HepG2 (cell line): ENCODE measurements at regions not wholly inside any gene's neighbourhood (a gene's known extent, or its start where the extent isn't known, plus 50 kb on each side); places are given as distances from the start of the nearest gene placed in this dataset.

Experiments used
- ATAC-seq: fragments of 200-7000 bp; cut with Tn5 transposase; 3 replicates; pipeline ENCODE4 v1.9.1; 2020; ENCODE audit warnings: mild to moderate bottlenecking, moderate library complexity
- BruUV-seq: library from RNA; stranded (reverse); fragments of 400-500 nt; replicated peaks from 2 replicates; lab custom pipeline; 2021; lab: Mats Ljungman, UMichigan
- CTCF ChIA-PET: fragments of 300-600 bp; formaldehyde crosslinking; extraction: SDS; loops from one replicate; lab custom pipeline; 2021; ENCODE audit warnings: low total read pairs, inconsistent platforms, low intra/inter-chr PET ratio; lab: Yijun Ruan, JAX
- POLR2A ChIA-PET: fragments of 350-600 bp; sonication (Branson Sonifier 250); formaldehyde crosslinking; loops from one replicate; lab custom pipeline; 2020; ENCODE audit warnings: antibody characterized with exemption, inconsistent platforms; lab: Yijun Ruan, JAX
- DNase-seq: peaks from one replicate; pipeline ENCODE4 v3.0.0-alpha.2; 2015; ENCODE audit warnings: low spot score
- FAIRE-seq: peaks from 3 replicates; lab custom pipeline; 2011; peaks lifted over from hg19 to GRCh38; lab: Jason Lieb, UNC
- H2AFZ ChIP-seq: one replicate; pipeline ENCODE4 v1.6.1; 2011; ENCODE audit warnings: low read length, inconsistent platforms
- H3K27ac ChIP-seq: fragments of 300-600 bp; 3 replicates; pipeline ENCODE4 v1.8.0; 2011; ENCODE audit warnings: mixed run types, mild to moderate bottlenecking, mixed read lengths, low read length, inconsistent platforms; ENCODE audit not compliant: insufficient read depth; ENCODE audit errors: extremely low read length
- H3K27me3 ChIP-seq, 2 experiments: fragments of 200-600 bp in 1 of 2; 2 replicates in 1 of 2; 3 replicates in 1 of 2; pipeline versions ENCODE4 v1.6.0 to v1.8.0; 2011; ENCODE audit warnings: low read length in 2 of 2, mild to moderate bottlenecking in 2 of 2, moderate library complexity in 2 of 2, inconsistent platforms in 1 of 2; ENCODE audit not compliant: insufficient read depth in 2 of 2, control insufficient read depth in 1 of 2
- H3K36me3 ChIP-seq, 2 experiments: fragments of 200-600 bp in 1 of 2; replicated peaks in 1 of 2; 2 replicates in 1 of 2; 3 replicates in 1 of 2; pipeline versions ENCODE4 v1.5.1 to v1.8.0; 2011; ENCODE audit warnings: low read length in 2 of 2, inconsistent platforms in 1 of 2; ENCODE audit not compliant: insufficient read depth in 2 of 2, control insufficient read depth in 1 of 2
- H3K4me1 ChIP-seq: 2 replicates; pipeline ENCODE4 v1.5.1; 2012; ENCODE audit warnings: low read length, inconsistent platforms; ENCODE audit not compliant: insufficient read depth
- H3K4me2 ChIP-seq: 2 replicates; pipeline ENCODE4 v1.6.0; 2011; ENCODE audit warnings: low read depth, low read length, inconsistent platforms
- H3K4me3 ChIP-seq, 3 experiments: fragments of 200-600 bp in 1 of 3; sonication (generic), shearing (Covaris generic) in 1 of 3; replicated peaks in 1 of 3; 2 replicates each; pipeline ENCODE4 v1.5.1; 2011 to 2016; ENCODE audit warnings: low read length in 3 of 3, inconsistent platforms in 2 of 3, low read depth in 2 of 3, mild to moderate bottlenecking in 2 of 3, control low read depth in 1 of 3, mixed read lengths in 1 of 3; ENCODE audit not compliant: insufficient read depth in 1 of 3
- H3K79me2 ChIP-seq: one replicate; pipeline ENCODE4 v1.6.1; 2011; ENCODE audit warnings: low read length, inconsistent platforms; ENCODE audit not compliant: insufficient read depth
- H3K9ac ChIP-seq: 2 replicates; pipeline ENCODE4 v1.6.0; 2011; ENCODE audit warnings: mild to moderate bottlenecking, low read depth, low read length, inconsistent platforms; ENCODE audit not compliant: insufficient read depth
- H3K9me3 ChIP-seq: 2 replicates; pipeline ENCODE4 v1.5.1; 2012; ENCODE audit warnings: mild to moderate bottlenecking, low read length
- H4K20me1 ChIP-seq: 2 replicates; pipeline ENCODE4 v1.6.0; 2011; ENCODE audit warnings: inconsistent platforms, mild to moderate bottlenecking, low read length, moderate library complexity; ENCODE audit not compliant: insufficient read depth
- CBX1 ChIP-seq: IDR thresholded peaks from one replicate; pipeline ENCODE4 v1.6.1; 2016; ENCODE audit warnings: antibody characterized with exemption, low read depth
- DNMT1 ChIP-seq: sonication (generic); formaldehyde crosslinking; IDR thresholded peaks from 2 replicates; pipeline ENCODE4 v1.5.1; 2020; ENCODE audit warnings: mild to moderate bottlenecking, missing genetic modification reagents
- NKX3-1 ChIP-seq: sonication (generic); formaldehyde crosslinking; IDR thresholded peaks from 2 replicates; pipeline ENCODE4 v1.5.0; 2020; ENCODE audit warnings: missing genetic modification reagents
- PRPF4 ChIP-seq: fragments of 200-400 bp; formaldehyde crosslinking; IDR thresholded peaks from 2 replicates; pipeline ENCODE4 v1.6.1; 2016; ENCODE audit warnings: low read length, low read depth; ENCODE audit not compliant: poor library complexity, severe bottlenecking
- SMYD3 ChIP-seq: sonication (generic); formaldehyde crosslinking; IDR thresholded peaks from 2 replicates; pipeline ENCODE4 v1.8.1; 2023; ENCODE audit warnings: mild to moderate bottlenecking, missing genetic modification reagents
- SNAPC2 ChIP-seq: sonication (generic); formaldehyde crosslinking; IDR thresholded peaks from 2 replicates; pipeline ENCODE4 v1.8.1; 2022; ENCODE audit warnings: mild to moderate bottlenecking, missing genetic modification reagents
- ZBTB7A ChIP-seq: sonication (generic); formaldehyde crosslinking; IDR thresholded peaks from 2 replicates; pipeline ENCODE4 v1.8.0; 2022; ENCODE audit warnings: mild to moderate bottlenecking, missing genetic modification reagents
- ZNF251 ChIP-seq: sonication (generic); formaldehyde crosslinking; IDR thresholded peaks from 2 replicates; pipeline ENCODE4 v1.9.0; 2021; ENCODE audit warnings: mild to moderate bottlenecking, missing genetic modification reagents
- ZNF557 ChIP-seq: sonication (generic); formaldehyde crosslinking; IDR thresholded peaks from 2 replicates; pipeline ENCODE4 v1.4.0; 2020; ENCODE audit warnings: missing genetic modification reagents
- ZNF563 ChIP-seq: sonication (generic); formaldehyde crosslinking; IDR thresholded peaks from 2 replicates; pipeline ENCODE4 v1.8.0; 2022; ENCODE audit warnings: mild to moderate bottlenecking, moderate library complexity, missing genetic modification reagents
- ZNF607 ChIP-seq: sonication (generic); formaldehyde crosslinking; IDR thresholded peaks from 2 replicates; pipeline ENCODE4 v1.5.1; 2020; ENCODE audit warnings: missing genetic modification reagents, mild to moderate bottlenecking, borderline replicate concordance
- WGBS: methylation state at CpG from one replicate; pipeline ENCODE4 v1.1.6; 2017; ENCODE audit warnings: low lambda C conversion rate; 5-methylcytosine and 5-hydroxymethylcytosine counted together
- in situ Hi-C: cut with HindIII; loops from 2 replicates; pipeline ENCODE4 v1.10.0; 2017; ENCODE audit warnings: low pct_unique_long_range_greater_than_20kb; ENCODE audit not compliant: extremely low pct_ligation_motif_present
- intact Hi-C: fragments of 100-400 bp; cut with micrococcal nuclease; formaldehyde crosslinking; loops from one replicate; pipeline ENCODE4 v1.10.0; 2022; ENCODE audit not compliant: unreplicated experiment
- TF ChIP-seq, protein P1 (sequence below): sonication (generic); formaldehyde crosslinking; IDR thresholded peaks from 2 replicates; pipeline ENCODE4 v1.4.0; 2020; ENCODE audit warnings: mild to moderate bottlenecking, missing genetic modification reagents
- TF ChIP-seq, protein P2 (sequence below): sonication (generic); formaldehyde crosslinking; IDR thresholded peaks from 2 replicates; pipeline ENCODE4 v1.5.0; 2020; ENCODE audit warnings: missing genetic modification reagents
- TF ChIP-seq, protein P3 (sequence below), 2 experiments: fragments of 450-650 bp in 1 of 2; sonication (generic) in 1 of 2; formaldehyde crosslinking; IDR thresholded peaks; 2 replicates each; pipeline versions ENCODE4 v1.5.0 to v1.8.0; 2020 to 2022; ENCODE audit warnings: mild to moderate bottlenecking in 1 of 2, missing genetic modification reagents in 1 of 2
- TF ChIP-seq, protein P4 (sequence below): sonication (generic); formaldehyde crosslinking; IDR thresholded peaks from 2 replicates; pipeline ENCODE4 v1.5.1; 2020; ENCODE audit warnings: missing genetic modification reagents, mild to moderate bottlenecking, borderline replicate concordance
- TF ChIP-seq, protein P5 (sequence below): sonication (generic); formaldehyde crosslinking; IDR thresholded peaks from 2 replicates; pipeline ENCODE4 v1.4.0; 2020; ENCODE audit warnings: missing genetic modification reagents, borderline replicate concordance

DNA sequence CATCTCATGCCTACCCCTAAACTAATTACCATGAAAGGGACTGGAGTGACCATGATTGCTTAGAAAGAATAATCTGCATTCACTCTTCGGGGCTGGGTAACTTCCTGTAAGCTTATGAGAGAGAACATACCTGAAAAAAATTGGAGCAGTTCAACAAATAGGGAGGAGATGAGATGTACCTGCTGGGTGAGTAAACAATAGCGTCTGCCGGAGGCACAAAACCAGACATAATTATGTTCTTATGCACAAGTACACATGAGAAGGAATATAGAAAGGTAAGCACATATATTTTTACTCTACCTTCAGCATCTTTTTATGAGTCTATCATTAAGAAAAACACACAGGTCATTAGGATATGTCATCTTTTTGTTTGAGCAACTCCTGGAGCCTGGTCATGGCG lies 224.6 kb upstream of the FERD3L start:
- POLR2A ChIA-PET, result no interaction called here

More for the DNA sequence above, 224.6 kb upstream of the FERD3L start:
- no TSS peak for BruUV-seq
- no peaks in the 10 kb centered on the region for H4K20me1 ChIP-seq
- TF ChIP-seq PRPF4 (no peak), ZNF607 (no peak), SNAPC2 (no peak), ZNF251 (CRISPR knock-in tag) (no peak), SMYD3 (CRISPR knock-in tag) (no peak), DNMT1 (CRISPR knock-in tag) (no peak), NKX3-1 (CRISPR knock-in tag) (no peak), ZNF557 (CRISPR knock-in tag) (no peak), ZBTB7A (CRISPR knock-in tag) (no peak), ZNF563 (CRISPR knock-in tag) (no peak), CBX1 (no peak)
- TF ChIP-seq, protein P1, sequence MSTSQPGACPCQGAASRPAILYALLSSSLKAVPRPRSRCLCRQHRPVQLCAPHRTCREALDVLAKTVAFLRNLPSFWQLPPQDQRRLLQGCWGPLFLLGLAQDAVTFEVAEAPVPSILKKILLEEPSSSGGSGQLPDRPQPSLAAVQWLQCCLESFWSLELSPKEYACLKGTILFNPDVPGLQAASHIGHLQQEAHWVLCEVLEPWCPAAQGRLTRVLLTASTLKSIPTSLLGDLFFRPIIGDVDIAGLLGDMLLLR (CRISPR knock-in tag), result no peak
- TF ChIP-seq, protein P2, sequence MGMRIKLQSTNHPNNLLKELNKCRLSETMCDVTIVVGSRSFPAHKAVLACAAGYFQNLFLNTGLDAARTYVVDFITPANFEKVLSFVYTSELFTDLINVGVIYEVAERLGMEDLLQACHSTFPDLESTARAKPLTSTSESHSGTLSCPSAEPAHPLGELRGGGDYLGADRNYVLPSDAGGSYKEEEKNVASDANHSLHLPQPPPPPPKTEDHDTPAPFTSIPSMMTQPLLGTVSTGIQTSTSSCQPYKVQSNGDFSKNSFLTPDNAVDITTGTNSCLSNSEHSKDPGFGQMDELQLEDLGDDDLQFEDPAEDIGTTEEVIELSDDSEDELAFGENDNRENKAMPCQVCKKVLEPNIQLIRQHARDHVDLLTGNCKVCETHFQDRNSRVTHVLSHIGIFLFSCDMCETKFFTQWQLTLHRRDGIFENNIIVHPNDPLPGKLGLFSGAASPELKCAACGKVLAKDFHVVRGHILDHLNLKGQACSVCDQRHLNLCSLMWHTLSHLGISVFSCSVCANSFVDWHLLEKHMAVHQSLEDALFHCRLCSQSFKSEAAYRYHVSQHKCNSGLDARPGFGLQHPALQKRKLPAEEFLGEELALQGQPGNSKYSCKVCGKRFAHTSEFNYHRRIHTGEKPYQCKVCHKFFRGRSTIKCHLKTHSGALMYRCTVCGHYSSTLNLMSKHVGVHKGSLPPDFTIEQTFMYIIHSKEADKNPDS (CRISPR knock-in tag), result no peak
- TF ChIP-seq, protein P3, sequence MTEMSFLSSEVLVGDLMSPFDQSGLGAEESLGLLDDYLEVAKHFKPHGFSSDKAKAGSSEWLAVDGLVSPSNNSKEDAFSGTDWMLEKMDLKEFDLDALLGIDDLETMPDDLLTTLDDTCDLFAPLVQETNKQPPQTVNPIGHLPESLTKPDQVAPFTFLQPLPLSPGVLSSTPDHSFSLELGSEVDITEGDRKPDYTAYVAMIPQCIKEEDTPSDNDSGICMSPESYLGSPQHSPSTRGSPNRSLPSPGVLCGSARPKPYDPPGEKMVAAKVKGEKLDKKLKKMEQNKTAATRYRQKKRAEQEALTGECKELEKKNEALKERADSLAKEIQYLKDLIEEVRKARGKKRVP (CRISPR knock-in tag; IDR thresholded peaks at IDR 0.05), result no peak
- TF ChIP-seq, protein P4, sequence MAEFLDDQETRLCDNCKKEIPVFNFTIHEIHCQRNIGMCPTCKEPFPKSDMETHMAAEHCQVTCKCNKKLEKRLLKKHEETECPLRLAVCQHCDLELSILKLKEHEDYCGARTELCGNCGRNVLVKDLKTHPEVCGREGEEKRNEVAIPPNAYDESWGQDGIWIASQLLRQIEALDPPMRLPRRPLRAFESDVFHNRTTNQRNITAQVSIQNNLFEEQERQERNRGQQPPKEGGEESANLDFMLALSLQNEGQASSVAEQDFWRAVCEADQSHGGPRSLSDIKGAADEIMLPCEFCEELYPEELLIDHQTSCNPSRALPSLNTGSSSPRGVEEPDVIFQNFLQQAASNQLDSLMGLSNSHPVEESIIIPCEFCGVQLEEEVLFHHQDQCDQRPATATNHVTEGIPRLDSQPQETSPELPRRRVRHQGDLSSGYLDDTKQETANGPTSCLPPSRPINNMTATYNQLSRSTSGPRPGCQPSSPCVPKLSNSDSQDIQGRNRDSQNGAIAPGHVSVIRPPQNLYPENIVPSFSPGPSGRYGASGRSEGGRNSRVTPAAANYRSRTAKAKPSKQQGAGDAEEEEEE (CRISPR knock-in tag), result no peak
- TF ChIP-seq, protein P5, sequence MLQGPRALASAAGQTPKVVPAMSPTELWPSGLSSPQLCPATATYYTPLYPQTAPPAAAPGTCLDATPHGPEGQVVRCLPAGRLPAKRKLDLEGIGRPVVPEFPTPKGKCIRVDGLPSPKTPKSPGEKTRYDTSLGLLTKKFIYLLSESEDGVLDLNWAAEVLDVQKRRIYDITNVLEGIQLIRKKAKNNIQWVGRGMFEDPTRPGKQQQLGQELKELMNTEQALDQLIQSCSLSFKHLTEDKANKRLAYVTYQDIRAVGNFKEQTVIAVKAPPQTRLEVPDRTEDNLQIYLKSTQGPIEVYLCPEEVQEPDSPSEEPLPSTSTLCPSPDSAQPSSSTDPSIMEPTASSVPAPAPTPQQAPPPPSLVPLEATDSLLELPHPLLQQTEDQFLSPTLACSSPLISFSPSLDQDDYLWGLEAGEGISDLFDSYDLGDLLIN (CRISPR knock-in tag), result no peak
- TF ChIP-seq, all 625 proteins: peak for 0
- Histone ChIP-seq H3K4me1 (no peaks in the 10 kb centered on the region), H2AFZ (no peak overlapping the region), H3K27me3 (no peaks in the 10 kb centered on the region), H3K79me2 (no peaks in the 10 kb centered on the region), H3K4me2 (no peak overlapping the region), H3K4me3 (no peak overlapping the region), H3K9me3 (0 out of 2 replicates have a peak, but pooled peaks cover 3% of the 10 kb centered on the region), H3K27ac (no peak overlapping the region), H3K36me3 (no peaks in the 10 kb centered on the region), H3K9ac (no peak overlapping the region)
- ATAC-seq (no peak), DNase-seq (no peak), FAIRE-seq (no peak)
- intact Hi-C loops (no loop called here), in situ Hi-C loops (no loop called here)
- CTCF ChIA-PET, result no interaction called here
- WGBS, result 27% methylated on average over 4 of the region's 4 CpGs
